Liver (tissue), 8 donors: ENCODE measurements at regions not wholly inside any gene's neighbourhood (a gene's known extent, or its start where the extent isn't known, plus 50 kb on each side); places are given as distances from the start of the nearest gene placed in this dataset.

Source experiments
- DNase-seq: peaks from one replicate; pipeline ENCODE4 v3.0.0-alpha.2; 2017; ENCODE audit warnings: low spot score
- H3K27ac ChIP-seq, 2 donors: one replicate each; pipeline ENCODE4 v1.7.0; 2013; ENCODE audit warnings: inconsistent platforms in 2 of 2, low read length in 2 of 2, control low read depth in 1 of 2, low read depth in 1 of 2, mild to moderate bottlenecking in 1 of 2
- H3K27me3 ChIP-seq, 4 donors: one replicate each; pipeline versions ENCODE4 v1.6.1 to v1.7.0; 2013; ENCODE audit warnings: low read length in 3 of 4, inconsistent platforms in 1 of 4, mild to moderate bottlenecking in 1 of 4, moderate library complexity in 1 of 4; ENCODE audit not compliant: control insufficient read depth in 4 of 4, insufficient read depth in 4 of 4
- H3K36me3 ChIP-seq, 4 donors: one replicate each; pipeline versions ENCODE4 v1.6.1 to v1.7.0; 2013; ENCODE audit warnings: low read length in 3 of 4, mild to moderate bottlenecking in 3 of 4, low read depth in 1 of 4, moderate library complexity in 1 of 4; ENCODE audit not compliant: control insufficient read depth in 4 of 4, insufficient read depth in 3 of 4
- H3K4me1 ChIP-seq, 4 donors: one replicate each; pipeline versions ENCODE4 v1.6.1 to v1.7.0; 2013; ENCODE audit warnings: low read length in 3 of 4, mild to moderate bottlenecking in 3 of 4, moderate library complexity in 1 of 4; ENCODE audit not compliant: control insufficient read depth in 4 of 4, insufficient read depth in 4 of 4
- H3K4me3 ChIP-seq, 3 donors: one replicate each; pipeline versions ENCODE4 v1.6.1 to v1.7.0; 2013; ENCODE audit warnings: low read length in 3 of 3, control low read depth in 1 of 3, low read depth in 1 of 3, mild to moderate bottlenecking in 1 of 3
- H3K9ac ChIP-seq, 2 donors: one replicate each; pipeline ENCODE4 v1.7.0; 2013; ENCODE audit warnings: low read length in 2 of 2, mild to moderate bottlenecking in 2 of 2, moderate library complexity in 2 of 2, control low read depth in 1 of 2, low read depth in 1 of 2
- H3K9me3 ChIP-seq, 4 donors: one replicate each; pipeline versions ENCODE4 v1.6.1 to v1.7.0; 2013; ENCODE audit warnings: low read length in 3 of 4; ENCODE audit not compliant: control insufficient read depth in 4 of 4
- ATF3 ChIP-seq: IDR thresholded peaks from 2 replicates; pipeline ENCODE4 v1.6.1; 2016; ENCODE audit warnings: antibody characterized with exemption
- CTCF ChIP-seq: fragments of 150-350 bp; IDR thresholded peaks from 2 replicates; pipeline ENCODE4 v1.5.1; 2017; ENCODE audit warnings: improper control_type of control experiment, low read depth, low read length; ENCODE audit not compliant: missing input control
- EGR1 ChIP-seq, 2 donors: IDR thresholded peaks; 2 replicates each; pipeline ENCODE4 v1.6.1; 2016 to 2018; ENCODE audit warnings: antibody characterized with exemption in 2 of 2, low read depth in 2 of 2
- FOXA1 ChIP-seq: IDR thresholded peaks from 2 replicates; pipeline ENCODE4 v1.6.1; 2016; ENCODE audit warnings: antibody characterized with exemption
- FOXA2 ChIP-seq: IDR thresholded peaks from 2 replicates; pipeline ENCODE4 v1.6.1; 2016; ENCODE audit warnings: antibody characterized with exemption
- HNF4A ChIP-seq, 2 donors: conservative IDR thresholded peaks; 2 replicates each; pipeline ENCODE4 v1.6.1; 2016; ENCODE audit warnings: antibody characterized with exemption in 2 of 2, mild to moderate bottlenecking in 2 of 2
- HNF4G ChIP-seq: IDR thresholded peaks from 2 replicates; pipeline ENCODE4 v1.6.1; 2016; ENCODE audit warnings: antibody characterized with exemption
- JUND ChIP-seq, 2 donors: IDR thresholded peaks; 2 replicates each; pipeline ENCODE4 v1.6.1; 2016; ENCODE audit warnings: antibody characterized with exemption in 2 of 2
- MAX ChIP-seq: IDR thresholded peaks from 2 replicates; pipeline ENCODE4 v1.6.1; 2016; ENCODE audit warnings: antibody characterized with exemption
- NR2F2 ChIP-seq: IDR thresholded peaks from 2 replicates; pipeline ENCODE4 v1.6.1; 2016; ENCODE audit warnings: antibody characterized with exemption
- RAD21 ChIP-seq, 2 donors: IDR thresholded peaks; 2 replicates each; pipeline ENCODE4 v1.6.1; 2016; ENCODE audit warnings: antibody characterized with exemption in 2 of 2, mild to moderate bottlenecking in 2 of 2
- REST ChIP-seq: IDR thresholded peaks from 2 replicates; pipeline ENCODE4 v1.6.1; 2016; ENCODE audit warnings: antibody characterized with exemption, mild to moderate bottlenecking
- RXRA ChIP-seq, 2 donors: IDR thresholded peaks; 2 replicates each; pipeline ENCODE4 v1.6.1; 2017 to 2018; ENCODE audit warnings: antibody characterized with exemption in 2 of 2, mild to moderate bottlenecking in 1 of 2
- SP1 ChIP-seq: IDR thresholded peaks from 2 replicates; pipeline ENCODE4 v1.6.1; 2018; ENCODE audit warnings: antibody characterized with exemption, mild to moderate bottlenecking
- TAF1 ChIP-seq: conservative IDR thresholded peaks from 2 replicates; pipeline ENCODE4 v1.6.1; 2016; ENCODE audit warnings: antibody characterized with exemption, mild to moderate bottlenecking
- YY1 ChIP-seq: IDR thresholded peaks from 2 replicates; pipeline ENCODE4 v1.6.1; 2016; ENCODE audit warnings: antibody characterized with exemption, mild to moderate bottlenecking
- ZBTB33 ChIP-seq: IDR thresholded peaks from 2 replicates; pipeline ENCODE4 v1.6.1; 2016; ENCODE audit warnings: antibody characterized with exemption
- WGBS: extraction: QIAGEN DNeasy Blood & Tissue Kit; methylation state at CpG from one replicate; pipeline ENCODE4 v1.1.7; 2013; 5-methylcytosine and 5-hydroxymethylcytosine counted together
- donor health status: healthy.
- donor health status: healthy.
- donor health status: healthy.
- donor health status: healthy.
- donor health status: healthy.

GRCh38 chr7:1340461-1341360, 108.0 kb downstream of the UNCX start:
- Histone ChIP-seq H3K27ac (no peak overlapping the region), H3K4me1 (no peaks in the 10 kb centered on the region), H3K36me3 (no peaks in the 10 kb centered on the region), H3K9ac (no peak overlapping the region), H3K27me3 (no peaks in the 10 kb centered on the region), H3K4me3 (no peak overlapping the region), H3K9me3 (no peaks in the 10 kb centered on the region)
- no peak for TF ChIP-seq FOXA1
- no peak for TF ChIP-seq ATF3
- no peak for TF ChIP-seq RAD21 (IDR thresholded peaks at IDR 0.05)
- no peak for TF ChIP-seq JUND (IDR thresholded peaks at IDR 0.05)
- TF ChIP-seq YY1: no peak
- no peak for TF ChIP-seq FOXA2
- TF ChIP-seq ZBTB33: no peak
- no peak for TF ChIP-seq HNF4G
- no peak for TF ChIP-seq TAF1
- TF ChIP-seq SP1: no peak
- TF ChIP-seq CTCF: no peak
- no peak for TF ChIP-seq HNF4A (conservative IDR thresholded peaks at IDR 0.05)
- TF ChIP-seq NR2F2: no peak
- no peak for TF ChIP-seq REST
- no peak for TF ChIP-seq EGR1 (IDR thresholded peaks at IDR 0.05; ENCODE audit: low read depth in 2 of 2)
- TF ChIP-seq RXRA (IDR thresholded peaks at IDR 0.05): no peak
- no peak for TF ChIP-seq MAX
- DNase-seq: no peak
- 85% methylated on average over 29 of the region's 29 CpGs for whole genome bisulfite sequencing
